Fibroblast of pulmonary artery (primary cell): ENCODE measurements at regions not wholly inside any gene's neighbourhood (a gene's known extent, or its start where the extent isn't known, plus 50 kb on each side); places are given as distances from the start of the nearest gene placed in this dataset.
"Not testable (repeated sequence)": the region's sequence is repeated elsewhere in the genome, so short reads cannot be mapped to it uniquely, and the experiment has no call there.

Experiments
- DNase-seq: peaks from one replicate; pipeline ENCODE4 v3.0.0-alpha.2; 2010; ENCODE audit warnings: low read depth
- H3K4me3 ChIP-seq: replicated peaks from 2 replicates; pipeline ENCODE4 v1.5.1; 2011; ENCODE audit warnings: low read depth, mild to moderate bottlenecking, control low read depth, low read length, moderate library complexity
- CTCF ChIP-seq: IDR thresholded peaks from 2 replicates; pipeline ENCODE4 v1.5.1; 2011; ENCODE audit warnings: mild to moderate bottlenecking, control low read depth, low read length, inconsistent platforms; ENCODE audit errors: missing control alignments

GRCh38 chr17:70599198-70599597 is 429.9 kb downstream of the KCNJ2 start:
- DNase-seq = no peak
- TF ChIP-seq CTCF = no peak
- no peak overlapping the region for H3K4me3 ChIP-seq

GRCh38 chr17:70599945-70600344 is 430.6 kb downstream of the KCNJ2 start:
- H3K4me3 ChIP-seq, DNase-seq: not testable (repeated sequence)

GRCh38 chr17:70603226-70603625 is 433.9 kb downstream of the KCNJ2 start:
- no peak for DNase-seq
- H3K4me3 ChIP-seq = no peak overlapping the region
- no peak for TF ChIP-seq CTCF

- H3K4me3 ChIP-seq = no peak overlapping the region
- no peak for DNase-seq
- no peak for TF ChIP-seq CTCF
Measured at GRCh38 chr17:70604854-70605253, 435.5 kb downstream of the KCNJ2 start.

DNA sequence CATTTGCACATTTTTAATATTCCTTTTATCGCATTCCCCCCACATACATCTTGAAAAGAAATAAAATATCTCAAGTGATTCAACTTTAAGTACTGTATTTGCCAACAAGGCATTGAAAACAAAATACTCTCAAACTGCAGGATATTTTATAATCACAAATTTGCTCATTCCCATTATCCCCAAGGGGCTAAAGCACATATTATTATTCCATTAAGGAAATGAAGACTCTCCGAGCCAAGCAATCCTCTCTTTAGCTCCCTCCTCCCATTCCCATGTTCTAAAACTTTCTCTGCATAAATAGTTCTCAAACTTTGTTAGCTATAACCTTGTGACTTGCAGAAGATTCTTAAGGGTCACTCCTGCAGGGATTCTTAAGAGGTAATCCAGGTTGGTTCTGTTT is 436.8 kb downstream of the KCNJ2 start:
- no peak overlapping the region for H3K4me3 ChIP-seq
- TF ChIP-seq CTCF = no peak
- no peak for DNase-seq

- H3K4me3 ChIP-seq = no peak overlapping the region
- DNase-seq = no peak
- no peak for TF ChIP-seq CTCF
Measured at GRCh38 chr17:70608193-70608592, 438.9 kb downstream of the KCNJ2 start.

- H3K4me3 ChIP-seq = no peak overlapping the region
- no peak for TF ChIP-seq CTCF
- no peak for DNase-seq
Measured at GRCh38 chr17:70608957-70609356, 439.6 kb downstream of the KCNJ2 start.

DNA sequence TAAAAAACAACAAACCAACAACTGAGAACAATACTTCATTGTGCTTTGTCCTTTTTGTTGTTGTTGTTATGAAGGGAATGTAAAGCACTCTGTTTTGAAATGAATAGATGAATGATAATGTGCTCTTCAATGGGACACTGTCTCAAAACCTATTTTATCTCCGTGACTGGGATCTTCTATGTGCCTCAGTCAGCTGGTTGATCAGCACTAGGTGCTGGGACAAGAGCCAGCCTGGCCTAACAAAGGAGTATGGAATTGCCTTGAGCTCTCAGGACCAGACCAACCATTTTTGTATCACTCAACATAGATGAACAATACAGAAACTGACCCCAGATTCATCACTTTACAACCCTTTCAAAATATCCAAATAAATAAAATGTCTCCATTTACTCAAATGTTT is 440.2 kb downstream of the KCNJ2 start:
- no peak for TF ChIP-seq CTCF
- H3K4me3 ChIP-seq = no peak overlapping the region
- no peak for DNase-seq
